GM21447 (cell line): ENCODE measurements at regions not wholly inside any gene's neighbourhood (a gene's known extent, or its start where the extent isn't known, plus 50 kb on each side); places are given as distances from the start of the nearest gene placed in this dataset.

ENCODE experiments used
- ATAC-seq: cut with Tn5 transposase; IDR thresholded peaks from one replicate; pipeline ENCODE4 v1.9.1; 2021; ENCODE audit not compliant: unreplicated experiment

- no peak for ATAC-seq
Measured at GRCh38 chr6:146886587-146887446, 288.0 kb downstream of the ADGB start.

- ATAC-seq = no peak
Measured at GRCh38 chr6:146887447-146888077, 288.8 kb downstream of the ADGB start.

- no peak for ATAC-seq
Measured at GRCh38 chr6:146889303-146889702, 290.5 kb downstream of the ADGB start.

GRCh38 chr6:146890172-146890571, 291.4 kb downstream of the ADGB start:
- ATAC-seq = no peak

- ATAC-seq = no peak
Measured at GRCh38 chr6:146890644-146891434, 292.1 kb downstream of the ADGB start.

- no peak for ATAC-seq
Measured at GRCh38 chr6:146891615-146892265, 293.0 kb downstream of the ADGB start.

- no peak for ATAC-seq
Measured at GRCh38 chr6:146892283-146892612, 293.5 kb downstream of the ADGB start.

GRCh38 chr6:146892613-146893401, 294.0 kb downstream of the ADGB start:
- no peak for ATAC-seq

- ATAC-seq = no peak
Measured at GRCh38 chr6:146893690-146894089, 294.9 kb downstream of the ADGB start.

- ATAC-seq = no peak
Measured at GRCh38 chr6:146894624-146895023, 295.9 kb downstream of the ADGB start.

- no peak for ATAC-seq
Measured at GRCh38 chr6:146895101-146895771, 296.5 kb downstream of the ADGB start.

GRCh38 chr6:146895772-146896061, 296.9 kb downstream of the ADGB start:
- no peak for ATAC-seq

- no peak for ATAC-seq
Measured at GRCh38 chr6:146896062-146896813, 297.5 kb downstream of the ADGB start.

GRCh38 chr6:146896960-146897701, 298.4 kb downstream of the ADGB start:
- ATAC-seq = no peak

GRCh38 chr6:146898069-146898887, 299.5 kb downstream of the ADGB start:
- ATAC-seq = no peak

GRCh38 chr6:146898888-146899227, 300.1 kb downstream of the ADGB start:
- no peak for ATAC-seq

GRCh38 chr6:146901940-146902816, 302.0 kb upstream of the STXBP5 start:
- ATAC-seq = no peak
